ENCODE measurements at regions not wholly inside any gene's neighbourhood (a gene's known extent, or its start where the extent isn't known, plus 50 kb on each side); places are given as distances from the start of the nearest gene placed in this dataset.

GRCh38 chr10:107803546-107803945 is 639.0 kb upstream of the SORCS1 start:
- no peak for TF ChIP-seq CTCF (IDR thresholded peaks at IDR 0.05; ENCODE audit: extremely low read depth, missing control alignments)
- DNase-seq (ENCODE audit: low spot score): no peak

- TF ChIP-seq CTCF (IDR thresholded peaks at IDR 0.05; ENCODE audit: extremely low read depth, missing control alignments): no peak
- no peak for DNase-seq (ENCODE audit: low spot score)
Measured at GRCh38 chr10:107800061-107800460, 635.6 kb upstream of the SORCS1 start.

- no peak for DNase-seq (ENCODE audit: low spot score)
- no peak for TF ChIP-seq CTCF (IDR thresholded peaks at IDR 0.05; ENCODE audit: extremely low read depth, missing control alignments)
Measured at GRCh38 chr10:107790271-107790670, 625.8 kb upstream of the SORCS1 start.

GRCh38 chr10:107771066-107771465 is 606.6 kb upstream of the SORCS1 start:
- DNase-seq (ENCODE audit: low spot score): no peak
- no peak for TF ChIP-seq CTCF (IDR thresholded peaks at IDR 0.05; ENCODE audit: extremely low read depth, missing control alignments)

- no peak for DNase-seq (ENCODE audit: low spot score)
- TF ChIP-seq CTCF (IDR thresholded peaks at IDR 0.05; ENCODE audit: extremely low read depth, missing control alignments): no peak
Measured at GRCh38 chr10:107767185-107767584, 602.7 kb upstream of the SORCS1 start.

GRCh38 chr10:107754814-107755213 is 590.3 kb upstream of the SORCS1 start:
- no peak for DNase-seq (ENCODE audit: low spot score)
- TF ChIP-seq CTCF (IDR thresholded peaks at IDR 0.05; ENCODE audit: extremely low read depth, missing control alignments): no peak

GRCh38 chr10:107749235-107749634 is 584.7 kb upstream of the SORCS1 start:
- TF ChIP-seq CTCF (IDR thresholded peaks at IDR 0.05; ENCODE audit: extremely low read depth, missing control alignments): no peak
- no peak for DNase-seq (ENCODE audit: low spot score)

All from GM20000 (cell line).